Lower leg skin (tissue), 3 donors: ENCODE measurements at regions not wholly inside any gene's neighbourhood (a gene's known extent, or its start where the extent isn't known, plus 50 kb on each side); places are given as distances from the start of the nearest gene placed in this dataset.

Experiments
- CTCF ChIP-seq, 3 donors: fragments of 450-650 bp; IDR thresholded peaks; one replicate each; pipeline ENCODE4 v1.5.1; 2016; ENCODE audit warnings: antibody characterized with exemption in 3 of 3, mild to moderate bottlenecking in 3 of 3, moderate library complexity in 2 of 3
- POLR2A ChIP-seq, 2 donors: fragments of 450-650 bp; IDR thresholded peaks; one replicate each; pipeline ENCODE4 v1.6.1; 2016 to 2017; ENCODE audit warnings: antibody characterized with exemption in 2 of 2, mild to moderate bottlenecking in 1 of 2, moderate library complexity in 1 of 2

DNA sequence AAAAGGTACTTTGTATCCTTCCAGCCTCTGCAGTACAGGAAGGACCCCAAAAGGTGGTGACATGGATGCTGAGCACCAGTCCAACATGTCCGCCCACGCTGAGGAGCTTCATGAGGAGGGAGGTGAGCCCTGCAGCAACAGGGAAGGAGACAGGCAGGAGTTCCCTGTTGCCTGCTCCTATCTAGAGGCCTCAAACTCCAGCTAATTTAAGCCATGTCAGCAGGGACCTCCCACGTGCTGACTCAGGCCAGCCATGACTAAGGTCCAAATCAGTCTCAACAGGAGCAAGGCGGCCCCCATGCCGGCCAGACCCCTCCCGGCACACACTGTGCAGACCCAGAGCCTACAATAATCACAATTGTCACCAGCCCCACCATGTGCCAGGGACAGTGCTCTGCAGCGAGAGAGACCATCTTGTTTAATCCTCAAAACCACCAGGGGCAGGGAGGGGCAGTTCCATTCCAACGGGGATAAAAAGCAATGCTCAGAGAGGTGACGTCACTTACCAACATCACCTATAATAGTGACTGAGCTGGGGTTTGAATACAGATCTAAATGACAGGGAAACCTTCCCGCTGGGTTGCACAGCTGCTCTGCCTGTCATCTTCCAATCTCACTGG lies 54.5 kb upstream of the GATA2 start:
- TF ChIP-seq POLR2A (IDR thresholded peaks at IDR 0.05) (no peak), CTCF (IDR thresholded peaks at IDR 0.05) (no peak)
